ENCODE measurements at regions not wholly inside any gene's neighbourhood (a gene's known extent, or its start where the extent isn't known, plus 50 kb on each side); places are given as distances from the start of the nearest gene placed in this dataset.
A peak's percentile ranks its signal among the peaks of the same experiment; 100 is the strongest.

- no peak for ATAC-seq
Observed at GRCh38 chr12:12017135-12017581, 53.6 kb upstream of the BCL2L14 start.

GRCh38 chr12:12017798-12018197 is 52.9 kb upstream of the BCL2L14 start:
- ATAC-seq = no peak

- ATAC-seq = no peak
Observed at GRCh38 chr12:12018454-12018853, 52.3 kb upstream of the BCL2L14 start.

GRCh38 chr12:12019881-12020280 is 50.9 kb upstream of the BCL2L14 start:
- ATAC-seq = peak; percentile 74

- no peak for ATAC-seq
Observed at GRCh38 chr12:12020762-12021161, 50.0 kb upstream of the BCL2L14 start.
